OCI-LY1 (cell line): ENCODE measurements at regions not wholly inside any gene's neighbourhood (a gene's known extent, or its start where the extent isn't known, plus 50 kb on each side); places are given as distances from the start of the nearest gene placed in this dataset.

ENCODE experiments used
- H2AFZ ChIP-seq: fragments of 200-600 bp; sonication (generic), shearing (Covaris generic); 2 replicates; pipeline ENCODE4 v1.6.0; 2014; ENCODE audit warnings: antibody characterized with exemption, mild to moderate bottlenecking, low read length
- H3F3A ChIP-seq: fragments of 200-600 bp; sonication (generic), shearing (Covaris generic); 2 replicates; pipeline ENCODE4 v1.6.0; 2014; ENCODE audit warnings: mild to moderate bottlenecking, antibody characterized with exemption, low read length, moderate library complexity; ENCODE audit not compliant: insufficient read depth
- H3K27ac ChIP-seq: fragments of 200-600 bp; sonication (generic); 2 replicates; pipeline ENCODE4 v1.5.1; 2014; ENCODE audit warnings: low read length, mixed run types, mild to moderate bottlenecking, low read depth; ENCODE audit not compliant: poor library complexity, severe bottlenecking
- H3K27me3 ChIP-seq: fragments of 200-600 bp; sonication (generic); 2 replicates; pipeline ENCODE4 v1.6.0; 2014; ENCODE audit warnings: antibody characterized with exemption, mild to moderate bottlenecking, low read length, moderate library complexity; ENCODE audit not compliant: insufficient read depth
- H3K36me3 ChIP-seq: fragments of 200-600 bp; sonication (generic); 2 replicates; pipeline ENCODE4 v1.6.1; 2014; ENCODE audit warnings: mild to moderate bottlenecking, antibody characterized with exemption, low read length, moderate library complexity, mixed read lengths; ENCODE audit not compliant: insufficient read depth
- H3K4me1 ChIP-seq: fragments of 200-600 bp; sonication (generic); 2 replicates; pipeline ENCODE4 v1.5.1; 2014; ENCODE audit warnings: mild to moderate bottlenecking, low read length, moderate library complexity; ENCODE audit not compliant: insufficient read depth, severe bottlenecking
- H3K4me2 ChIP-seq: fragments of 200-600 bp; sonication (generic), shearing (Covaris generic); 2 replicates; pipeline ENCODE4 v1.6.1; 2014; ENCODE audit warnings: low read length
- H3K4me3 ChIP-seq: fragments of 200-600 bp; sonication (generic); 2 replicates; pipeline ENCODE4 v1.5.1; 2014; ENCODE audit warnings: low read length, low read depth, mild to moderate bottlenecking, mixed read lengths; ENCODE audit not compliant: poor library complexity, severe bottlenecking
- H3K79me2 ChIP-seq: fragments of 200-600 bp; shearing (Covaris generic); 2 replicates; pipeline ENCODE4 v1.6.1; 2016; ENCODE audit warnings: mixed run types, low read length, mixed read lengths; ENCODE audit not compliant: insufficient read depth
- H3K9ac ChIP-seq: fragments of 200-600 bp; sonication (generic), shearing (Covaris generic); 2 replicates; pipeline ENCODE4 v1.6.1; 2014; ENCODE audit warnings: mild to moderate bottlenecking, low read length, mixed read lengths
- H3K9me2 ChIP-seq: fragments of 200-600 bp; sonication (generic), shearing (Covaris generic); 2 replicates; pipeline ENCODE4 v1.6.1; 2014; ENCODE audit warnings: low read depth, mild to moderate bottlenecking, low read length, mixed read lengths
- H3K9me3 ChIP-seq: fragments of 200-600 bp; shearing (Covaris generic); 2 replicates; pipeline ENCODE4 v1.6.1; 2014; ENCODE audit warnings: low read length, mixed read lengths
- H4K20me1 ChIP-seq: fragments of 200-600 bp; sonication (generic), shearing (Covaris generic); 2 replicates; pipeline ENCODE4 v1.6.0; 2016; ENCODE audit warnings: mild to moderate bottlenecking, low read length; ENCODE audit not compliant: insufficient read depth
- CTCF ChIP-seq: fragments of 200-600 bp; sonication (generic), shearing (Covaris generic); IDR thresholded peaks from 2 replicates; pipeline ENCODE4 v1.5.1; 2017; ENCODE audit warnings: mild to moderate bottlenecking, antibody characterized with exemption, low read length, moderate library complexity, mixed read lengths
- EZH2 ChIP-seq: fragments of 200-600 bp; sonication (generic), shearing (Covaris generic); IDR thresholded peaks from 2 replicates; pipeline ENCODE4 v1.8.0; 2017; ENCODE audit warnings: borderline replicate concordance, mixed run types, mild to moderate bottlenecking, antibody characterized with exemption, low read length, moderate library complexity, mixed read lengths

- Histone ChIP-seq H3K4me2 (no peak overlapping the region), H3F3A (no peaks in the 10 kb centered on the region), H2AFZ (no peak overlapping the region), H3K9me2 (no peaks in the 10 kb centered on the region), H4K20me1 (no peaks in the 10 kb centered on the region), H3K9ac (no peak overlapping the region), H3K36me3 (no peaks in the 10 kb centered on the region), H3K4me3 (no peak overlapping the region), H3K79me2 (no peaks in the 10 kb centered on the region), H3K27me3 (no peaks in the 10 kb centered on the region), H3K27ac (no peak overlapping the region), H3K4me1 (no peaks in the 10 kb centered on the region), H3K9me3 (no peaks in the 10 kb centered on the region)
- TF ChIP-seq EZH2: no peak
- TF ChIP-seq CTCF: no peak
These were observed 182.0 kb upstream of the PHYHIPL start for GRCh38 chr10:58994226-58995057.

GRCh38 chr10:58995058-58995596 is 181.3 kb upstream of the PHYHIPL start:
- no peak overlapping the region for H3K4me2 ChIP-seq
- no peaks in the 10 kb centered on the region for H3K9me2 ChIP-seq
- no peaks in the 10 kb centered on the region for H3K79me2 ChIP-seq
- no peaks in the 10 kb centered on the region for H3K4me1 ChIP-seq
- H3K36me3 ChIP-seq: no peaks in the 10 kb centered on the region
- H4K20me1 ChIP-seq: no peaks in the 10 kb centered on the region
- no peak overlapping the region for H3K9ac ChIP-seq
- no peaks in the 10 kb centered on the region for H3F3A ChIP-seq
- H3K9me3 ChIP-seq: no peaks in the 10 kb centered on the region
- no peaks in the 10 kb centered on the region for H3K27me3 ChIP-seq
- no peak overlapping the region for H3K4me3 ChIP-seq
- H3K27ac ChIP-seq: no peak overlapping the region
- no peak for TF ChIP-seq CTCF
- TF ChIP-seq EZH2: no peak
- no peak overlapping the region for H2AFZ ChIP-seq

DNA sequence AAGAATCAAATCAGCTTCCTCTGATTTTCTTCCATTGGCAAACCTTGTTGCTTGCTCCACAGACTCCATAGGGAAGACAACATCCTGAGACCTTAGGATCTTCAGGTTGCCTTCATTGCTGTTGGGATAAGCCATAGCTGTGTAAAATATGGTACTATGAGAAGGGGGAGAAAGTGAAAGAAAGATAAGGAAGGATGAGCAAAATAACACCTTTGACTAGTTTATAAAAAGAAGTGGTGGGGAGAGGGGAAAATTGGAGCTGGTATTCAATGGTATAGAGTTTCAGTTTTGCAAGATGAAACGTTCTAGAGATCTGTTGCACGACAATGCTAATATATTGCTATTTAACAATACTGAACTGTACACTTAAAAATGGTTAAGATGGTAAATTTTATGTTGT is 180.4 kb upstream of the PHYHIPL start:
- Histone ChIP-seq H3K27ac (no peak overlapping the region), H3K4me3 (no peak overlapping the region), H3K9me2 (no peaks in the 10 kb centered on the region), H3K4me1 (no peaks in the 10 kb centered on the region), H3K27me3 (no peaks in the 10 kb centered on the region), H3K4me2 (no peak overlapping the region), H3K79me2 (no peaks in the 10 kb centered on the region), H3K36me3 (no peaks in the 10 kb centered on the region), H4K20me1 (no peaks in the 10 kb centered on the region), H3K9ac (no peak overlapping the region), H3F3A (no peaks in the 10 kb centered on the region), H3K9me3 (no peaks in the 10 kb centered on the region), H2AFZ (no peak overlapping the region)
- TF ChIP-seq EZH2 (no peak), CTCF (no peak)
